ENCODE measurements at regions not wholly inside any gene's neighbourhood (a gene's known extent, or its start where the extent isn't known, plus 50 kb on each side); places are given as distances from the start of the nearest gene placed in this dataset.

- no peaks in the 10 kb centered on the region for H4K20me1 ChIP-seq (ENCODE audit: low read depth, low read length)
- H3K4me3 ChIP-seq (ENCODE audit: insufficient read depth, low read length, poor library complexity, severe bottlenecking) = no peak overlapping the region
- H3K4me2 ChIP-seq (ENCODE audit: low read depth, low read length, poor library complexity, severe bottlenecking) = no peak overlapping the region
- H3K9me3 ChIP-seq (ENCODE audit: insufficient read depth, low read length) = no peaks in the 10 kb centered on the region
- H3K79me2 ChIP-seq (ENCODE audit: insufficient read depth, low read length) = no peaks in the 10 kb centered on the region
- no peaks in the 10 kb centered on the region for H3K9me2 ChIP-seq (replicated peaks; ENCODE audit: insufficient read depth, low read length)
- no peaks in the 10 kb centered on the region for H3F3A ChIP-seq (ENCODE audit: insufficient read depth)
- H3K9ac ChIP-seq (ENCODE audit: low read length) = no peak overlapping the region
- no peak for TF ChIP-seq CTCF (IDR thresholded peaks at IDR 0.05; ENCODE audit: insufficient read depth, low read length, poor library complexity, severe bottlenecking)
- H3K27ac ChIP-seq (ENCODE audit: low read depth, low read length) = no peak overlapping the region
- H3K27me3 ChIP-seq (ENCODE audit: low read length) = no peaks in the 10 kb centered on the region
- H2AFZ ChIP-seq (ENCODE audit: low read depth, low read length, severe bottlenecking) = no peak overlapping the region
- no peaks in the 10 kb centered on the region for H3K36me3 ChIP-seq (ENCODE audit: low read length)
Observed at GRCh38 chr18:22883179-22883578, 49.9 kb upstream of the RBBP8 start.
